NT2/D1 (cell line): ENCODE measurements at regions not wholly inside any gene's neighbourhood (a gene's known extent, or its start where the extent isn't known, plus 50 kb on each side); places are given as distances from the start of the nearest gene placed in this dataset.

Experiments used
- YY1 ChIP-seq: IDR thresholded peaks from 2 replicates; pipeline ENCODE4 v1.6.1; 2011; ENCODE audit not compliant: insufficient read length, insufficient read depth
- ZNF274 ChIP-seq: IDR thresholded peaks from 2 replicates; pipeline ENCODE4 v1.6.1; 2011; ENCODE audit warnings: mild to moderate bottlenecking, low read depth, low read length

DNA sequence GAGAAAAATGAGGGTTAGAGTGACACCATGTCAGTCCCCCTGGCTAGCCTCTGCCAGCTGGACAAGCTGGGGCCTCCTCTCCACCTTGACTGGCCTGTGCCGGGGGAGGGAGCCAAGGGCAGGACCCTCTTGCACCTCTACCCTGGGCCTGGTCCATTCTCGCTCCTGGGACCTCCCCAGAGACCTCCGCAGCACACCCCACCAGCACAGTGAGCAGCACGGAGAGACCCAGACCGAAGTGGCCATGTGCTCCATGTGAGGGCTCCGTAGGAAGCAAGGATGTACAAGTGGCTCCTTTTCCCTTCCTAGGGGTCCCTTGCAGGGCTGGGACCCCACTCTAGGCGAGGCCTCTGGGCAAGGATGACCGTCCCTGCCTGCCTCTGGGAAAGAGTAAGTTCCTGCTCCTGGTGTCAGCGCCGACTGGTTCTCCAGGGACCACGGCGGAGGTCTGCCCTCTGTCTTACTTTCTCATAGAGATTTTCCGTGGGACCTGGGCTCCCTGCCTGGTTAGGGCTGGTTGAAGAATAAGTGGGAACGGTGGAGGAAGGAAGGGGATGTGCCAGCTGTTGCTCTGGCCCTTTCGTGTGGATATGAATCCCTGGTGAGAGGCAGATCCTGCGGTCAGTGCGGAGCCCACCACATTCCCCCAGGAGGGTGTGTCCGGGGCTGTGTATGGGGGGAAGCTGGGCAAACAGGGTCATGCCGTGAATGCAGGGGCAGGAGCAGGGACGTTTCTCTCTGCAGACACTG lies 124.2 kb downstream of the METRNL start:
- TF ChIP-seq ZNF274 (no peak), YY1 (no peak)
